NCI-H187 (cell line): ENCODE measurements at regions not wholly inside any gene's neighbourhood (a gene's known extent, or its start where the extent isn't known, plus 50 kb on each side); places are given as distances from the start of the nearest gene placed in this dataset.
"Not testable (repeated sequence)": the region's sequence is repeated elsewhere in the genome, so short reads cannot be mapped to it uniquely, and the experiment has no call there.

ENCODE experiments used
- DNase-seq, 2 experiments: peaks; one replicate each; lab custom pipeline; 2025; lab: John Stamatoyannopoulos, UW

GRCh38 chr6:27106382-27106781 lies 141.1 kb upstream of the PRSS16 start:
- no peak for DNase-seq

DNA sequence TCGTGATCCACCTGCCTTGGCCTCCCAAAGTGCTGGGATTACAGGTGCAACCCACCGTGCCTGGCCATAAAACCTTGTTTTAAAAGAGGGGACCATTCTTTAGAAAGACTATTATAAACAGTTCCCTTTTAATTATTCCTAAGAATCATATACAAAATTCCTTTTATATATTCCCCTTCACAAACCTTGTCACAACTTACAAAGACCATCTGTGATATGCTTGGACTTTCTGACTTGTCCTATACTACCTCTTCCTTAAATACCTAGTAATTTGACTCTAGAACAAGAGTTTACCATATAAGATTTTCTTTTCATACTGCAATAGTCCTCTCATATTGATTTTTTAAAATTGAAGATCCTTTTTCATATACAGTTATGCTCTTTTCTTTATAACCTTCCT lies 135.8 kb upstream of the PRSS16 start:
- DNase-seq = no peak

DNA sequence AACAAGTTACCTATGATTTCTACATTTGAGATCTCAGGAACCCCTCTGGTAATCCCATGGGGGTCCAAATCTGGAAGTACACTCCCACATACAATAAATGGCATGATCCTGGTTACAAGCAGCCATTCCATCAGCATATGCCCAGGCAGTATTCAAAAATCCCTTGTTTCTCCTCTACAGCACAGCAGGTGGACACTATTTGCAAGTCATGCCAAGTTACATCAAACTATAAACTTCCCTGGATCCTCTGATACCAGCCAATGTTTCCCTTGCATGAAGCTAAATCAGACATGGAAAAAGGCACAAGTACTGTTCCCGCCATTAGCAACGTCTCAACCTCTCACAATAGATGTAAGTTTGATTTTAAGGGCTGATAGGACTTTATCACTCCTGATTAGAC lies 134.5 kb upstream of the PRSS16 start:
- no peak for DNase-seq

GRCh38 chr6:27119329-27119728 lies 128.2 kb upstream of the PRSS16 start:
- DNase-seq = no peak

- DNase-seq = no peak
Measured at GRCh38 chr6:27119761-27120160, 127.7 kb upstream of the PRSS16 start.

GRCh38 chr6:27121640-27122039 lies 125.9 kb upstream of the PRSS16 start:
- DNase-seq = no peak

DNA sequence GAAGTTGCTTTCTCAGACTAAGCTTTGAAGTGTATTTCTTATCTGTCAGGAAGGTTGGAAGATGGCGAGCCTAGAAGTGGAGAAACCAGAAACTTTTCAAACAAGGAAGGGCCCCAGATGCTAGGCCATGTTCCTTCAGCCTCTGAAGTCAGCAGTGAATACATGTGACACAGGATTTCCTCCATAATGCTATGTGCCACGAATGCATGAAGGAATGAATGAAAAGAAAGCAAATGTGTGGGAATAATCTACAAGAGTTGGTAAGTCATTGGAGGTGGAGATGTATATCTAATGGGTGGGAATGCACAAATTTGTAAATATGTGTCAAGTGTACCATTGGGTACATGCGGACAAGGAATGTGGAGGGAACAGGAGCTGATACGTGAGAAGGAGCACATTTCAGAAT lies 123.2 kb upstream of the PRSS16 start:
- DNase-seq = no peak

DNA sequence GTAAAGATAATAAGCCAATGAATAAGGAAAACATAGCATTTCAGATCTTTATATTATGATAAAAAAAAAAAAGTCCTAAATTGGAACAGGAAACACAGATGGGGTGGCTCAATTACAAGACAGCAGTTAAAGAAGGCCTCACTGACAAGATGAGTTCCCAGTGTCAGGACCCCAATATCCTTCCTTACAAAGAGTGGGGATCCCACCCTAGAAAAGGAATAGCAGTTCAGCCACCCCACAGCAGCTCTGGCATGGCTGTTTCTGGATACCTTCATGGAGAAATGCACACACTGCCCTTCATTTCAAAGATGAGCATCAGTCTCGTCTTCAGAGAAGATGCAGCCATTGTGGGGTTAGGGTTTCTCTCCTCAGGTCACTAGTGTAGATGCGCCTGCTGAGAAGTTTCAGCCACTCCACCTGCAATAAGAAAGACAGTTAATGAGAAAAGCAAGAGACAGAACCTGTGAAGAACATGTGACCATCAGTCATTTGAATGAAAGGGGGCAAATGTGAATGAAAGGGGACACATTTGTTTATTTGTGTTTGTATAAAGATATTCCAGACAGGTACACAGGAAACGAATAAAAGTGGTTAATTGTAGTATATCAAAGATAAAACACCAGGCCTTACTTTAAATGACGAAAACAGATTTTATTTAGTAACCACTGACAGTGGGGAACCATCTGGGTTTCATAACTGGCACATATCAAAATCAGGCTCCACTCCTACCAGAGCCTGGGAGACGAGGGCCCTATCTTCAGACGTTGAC lies 121.3 kb upstream of the PRSS16 start:
- DNase-seq = no peak

DNA sequence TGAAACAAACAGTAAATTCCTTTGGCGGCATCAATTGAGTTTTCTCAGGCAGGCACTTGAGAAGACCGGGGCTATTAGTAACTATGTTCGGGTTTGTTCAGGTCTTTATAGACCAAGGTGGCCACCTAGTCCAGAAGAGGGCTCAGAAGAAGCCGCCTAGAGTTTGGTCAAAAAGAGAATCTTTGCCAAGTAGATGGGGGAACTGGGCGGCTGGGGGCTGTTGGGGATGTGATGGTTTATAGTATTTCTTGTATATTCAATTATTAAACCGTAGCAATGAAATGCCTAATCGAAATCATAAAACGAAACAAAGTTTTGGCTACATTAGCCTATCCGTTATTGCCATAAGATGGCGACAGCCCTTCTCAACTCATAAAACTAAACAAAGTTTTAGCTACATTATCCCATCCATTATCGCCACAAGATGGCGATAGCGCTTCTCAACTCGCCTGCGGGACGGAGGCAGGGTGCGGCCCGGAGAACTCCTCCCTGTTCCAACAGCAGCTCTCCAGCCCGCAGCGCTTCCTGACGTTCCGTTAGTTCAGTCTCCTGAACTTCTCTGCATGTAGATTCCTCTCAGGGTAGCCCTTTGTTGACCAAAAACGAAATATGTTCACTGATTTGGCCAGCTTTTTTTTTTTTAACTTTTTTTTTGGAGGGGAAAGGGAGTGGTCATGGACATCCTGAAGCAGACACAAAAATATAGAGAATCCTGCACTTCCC lies 120.5 kb upstream of the PRSS16 start:
- DNase-seq = peak; percentile 9 to 52

DNA sequence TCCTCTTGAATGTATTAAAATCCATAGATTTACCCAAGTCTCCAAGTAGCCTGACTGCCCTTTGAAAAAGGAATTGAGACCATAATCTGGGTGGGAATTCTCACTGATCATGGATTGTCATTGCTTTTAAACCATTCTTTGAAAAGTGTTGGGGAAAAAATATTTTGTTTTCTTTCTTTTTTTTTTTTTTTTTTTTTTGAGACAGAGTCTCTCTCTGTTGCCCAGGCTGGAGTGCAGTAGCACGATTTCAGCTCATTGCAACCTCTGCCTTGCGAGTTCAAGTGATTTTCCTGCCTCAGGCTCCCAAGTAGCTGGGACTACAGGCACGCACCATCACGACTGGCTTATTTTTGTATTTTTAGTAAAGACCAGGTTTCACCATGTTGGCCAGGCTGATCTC lies 119.6 kb upstream of the PRSS16 start:
- DNase-seq = not testable (repeated sequence)

DNA sequence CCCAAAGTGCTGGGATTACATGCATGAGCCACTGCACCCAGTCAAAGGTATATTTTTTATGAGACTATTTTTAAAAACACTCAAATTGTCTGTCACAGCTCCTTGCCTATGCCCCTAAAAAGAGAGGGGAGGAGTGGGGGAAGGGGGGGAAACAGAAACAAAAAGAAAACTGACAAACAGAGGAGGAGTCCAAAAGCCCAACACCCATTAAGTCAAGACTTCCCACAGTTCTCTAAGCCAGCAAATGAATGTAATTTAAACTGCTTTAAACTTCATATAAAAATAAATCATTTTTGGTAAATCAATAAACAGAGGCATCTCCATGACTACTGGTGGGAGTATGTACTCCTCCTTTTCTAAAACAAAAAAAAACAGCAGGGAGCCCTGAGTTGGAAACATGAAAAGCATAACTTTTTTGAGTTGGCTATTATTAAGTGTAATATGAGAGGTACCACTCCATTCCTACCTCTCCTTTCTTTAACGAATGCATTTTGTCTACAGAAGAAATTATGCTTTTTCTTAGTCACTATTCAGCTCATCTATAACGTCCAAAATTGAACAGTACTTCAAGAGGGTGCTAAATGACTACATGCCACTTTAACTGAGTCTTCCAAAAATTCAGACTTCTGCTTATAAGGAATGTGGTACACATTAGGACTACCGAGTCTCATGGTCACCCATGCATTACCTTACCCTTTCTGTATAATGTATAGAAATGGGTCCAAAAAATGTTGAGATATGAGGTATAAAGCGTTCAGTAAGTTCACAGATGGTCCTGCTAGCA lies 119.0 kb upstream of the PRSS16 start:
- DNase-seq = no peak

DNA sequence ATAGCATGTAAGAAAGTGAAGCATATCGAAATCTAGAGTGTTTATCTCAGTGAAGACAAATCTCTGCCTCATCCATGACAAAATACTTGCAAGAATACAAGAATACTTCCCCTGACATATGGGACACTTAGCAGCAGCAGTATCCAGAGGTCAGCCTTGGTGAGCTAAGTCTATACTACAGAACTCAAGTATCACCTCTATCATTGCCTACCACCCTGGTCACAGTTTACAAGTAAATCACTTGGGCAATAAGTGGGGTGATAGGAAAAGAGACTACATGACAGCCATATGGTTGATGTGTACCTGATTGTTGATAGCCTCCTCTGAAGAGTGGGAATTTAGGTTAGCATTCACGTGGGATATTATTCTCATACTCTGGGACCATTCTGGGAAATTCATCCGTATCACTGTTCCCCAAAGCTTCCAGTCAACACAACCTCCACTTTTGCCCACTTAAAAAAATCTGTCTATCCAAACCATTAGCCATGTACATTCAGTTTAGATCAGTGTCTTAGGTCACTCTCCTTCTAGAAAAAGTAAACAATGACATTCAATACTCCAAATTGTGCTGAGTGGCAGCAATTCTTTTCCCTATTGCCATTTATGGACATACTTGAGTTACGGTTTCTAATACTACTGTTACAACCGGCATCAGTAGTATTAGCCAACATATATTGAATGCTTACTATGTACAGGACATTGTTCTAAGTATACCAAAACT lies 118.2 kb upstream of the PRSS16 start:
- DNase-seq = no peak

DNA sequence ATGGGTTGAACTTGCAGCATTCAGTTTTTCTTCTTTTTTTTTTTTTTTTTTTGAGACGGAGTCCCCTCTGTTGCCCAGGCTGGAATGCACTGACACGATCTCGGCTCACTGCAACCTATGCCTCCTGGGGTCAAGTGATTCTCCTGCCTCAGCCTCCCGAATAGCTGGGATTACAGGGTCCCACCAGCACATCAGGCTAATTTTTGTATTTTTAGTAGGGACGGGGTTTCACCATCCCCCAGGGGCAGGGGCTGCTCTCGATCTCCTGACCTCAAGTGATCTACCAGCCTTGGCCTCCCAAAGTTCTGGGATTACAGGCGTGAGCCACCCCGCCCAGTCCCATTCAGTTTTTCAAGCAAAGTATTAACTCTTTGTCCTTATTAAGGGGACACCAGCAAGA lies 117.6 kb upstream of the PRSS16 start:
- DNase-seq = no peak

- DNase-seq = no peak
Measured at GRCh38 chr6:27130668-27131428, 116.7 kb upstream of the PRSS16 start.

GRCh38 chr6:27132282-27132531 lies 115.3 kb upstream of the PRSS16 start:
- peak in 1 of 2 experiments; percentile 77 for DNase-seq

- peak; percentile 87 to 97 for DNase-seq
Measured at GRCh38 chr6:27132532-27133280, 114.8 kb upstream of the PRSS16 start.

DNA sequence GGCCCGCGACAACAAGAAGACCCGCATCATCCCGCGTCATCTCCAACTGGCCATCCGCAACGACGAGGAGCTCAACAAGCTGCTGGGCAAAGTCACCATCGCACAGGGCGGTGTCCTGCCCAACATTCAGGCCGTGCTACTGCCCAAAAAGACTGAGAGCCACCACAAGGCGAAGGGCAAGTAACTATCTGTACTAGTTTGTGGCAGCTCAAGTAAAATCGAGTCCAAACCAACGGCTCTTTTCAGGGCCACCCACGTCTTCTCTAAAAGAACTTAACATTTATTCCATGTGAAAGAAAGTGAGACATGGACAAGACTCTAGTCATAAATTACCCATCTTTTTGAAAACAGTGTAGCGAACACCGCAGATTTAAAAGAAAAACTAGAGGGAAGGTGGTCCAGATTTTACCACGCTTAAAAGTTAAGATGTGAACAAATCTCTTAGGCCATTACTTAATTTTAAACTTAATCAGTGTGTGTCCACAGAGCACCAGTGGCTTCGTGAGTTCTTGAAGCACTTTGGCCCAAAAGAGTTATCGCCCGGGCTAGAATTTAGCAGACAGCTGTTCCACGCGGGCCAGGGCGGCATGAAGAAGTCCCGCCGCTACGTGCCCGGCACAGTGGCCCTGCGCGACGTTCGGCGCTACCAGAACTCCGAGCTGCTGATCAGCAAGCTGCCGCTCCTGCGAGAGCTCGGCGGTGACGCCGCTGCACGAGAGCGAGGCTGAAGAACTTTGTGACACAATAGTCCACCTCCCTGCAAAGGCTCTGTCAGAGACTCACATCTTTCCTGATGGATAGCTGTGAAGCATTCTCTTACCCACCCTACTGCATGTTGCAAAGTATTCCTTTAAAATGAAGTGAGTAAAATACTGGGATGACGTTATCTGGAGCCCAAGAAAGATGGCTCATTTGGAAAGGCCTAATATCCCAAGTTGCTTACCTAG lies 113.9 kb upstream of the PRSS16 start:
- DNase-seq = peak; percentile 45

GRCh38 chr6:27135087-27135657 lies 112.3 kb upstream of the PRSS16 start:
- no peak for DNase-seq

DNA sequence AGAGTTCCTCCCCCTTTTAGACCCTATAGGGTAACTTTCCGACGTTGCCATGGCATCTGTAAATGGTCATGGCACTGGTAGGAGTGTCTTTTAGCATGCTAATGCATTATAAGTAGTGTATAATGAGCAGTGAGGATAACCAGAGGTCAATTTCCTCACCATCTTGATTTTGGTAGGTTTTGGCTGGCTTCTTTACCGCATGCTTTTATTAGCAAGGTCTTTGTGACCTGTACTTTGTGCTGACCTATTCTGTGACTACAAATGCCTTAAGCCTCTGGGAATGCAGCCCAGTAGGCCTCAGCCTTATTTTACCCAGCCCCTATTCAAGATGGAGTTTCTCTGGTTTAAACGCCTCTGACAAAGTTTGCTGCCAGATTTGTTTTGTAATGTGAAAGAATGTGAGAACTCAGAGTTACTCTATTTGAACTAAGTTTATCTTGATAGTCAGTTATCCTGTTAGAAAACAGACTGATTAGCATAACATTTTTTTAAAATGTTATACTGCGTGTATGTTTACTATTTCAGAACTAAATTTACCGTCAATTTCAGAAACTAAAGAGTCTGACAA lies 111.3 kb upstream of the PRSS16 start:
- no peak for DNase-seq
